ENCODE measurements at regions not wholly inside any gene's neighbourhood (a gene's known extent, or its start where the extent isn't known, plus 50 kb on each side); places are given as distances from the start of the nearest gene placed in this dataset.
"Not testable (repeated sequence)": the region's sequence is repeated elsewhere in the genome, so short reads cannot be mapped to it uniquely, and the experiment has no call there.

DNA sequence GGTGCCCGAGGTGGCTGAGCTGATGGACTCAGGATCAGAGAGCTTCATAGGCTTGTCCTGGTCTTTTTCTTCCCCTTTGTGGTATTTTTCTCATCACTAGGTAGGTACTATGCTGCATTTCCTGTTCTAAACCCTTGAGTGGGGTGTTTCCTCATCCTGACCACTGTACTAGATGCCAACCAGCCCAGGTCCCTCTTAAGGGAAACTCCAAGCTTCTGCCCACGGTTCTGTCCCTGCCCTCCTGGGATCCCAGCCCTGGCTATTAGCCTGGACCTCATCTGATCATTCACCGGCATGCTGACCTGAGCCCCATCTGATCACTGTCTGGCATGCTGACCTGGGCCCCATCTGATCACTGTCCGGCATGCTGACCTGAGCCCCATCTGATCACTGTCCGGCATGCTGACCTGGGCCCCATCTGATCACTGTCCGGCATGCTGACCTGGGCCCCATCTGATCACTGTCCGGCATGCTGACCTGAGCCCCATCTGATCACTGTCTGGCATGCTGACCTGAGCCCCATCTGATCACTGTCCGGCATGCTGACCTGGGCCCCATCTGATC lies 207.6 kb downstream of the NDUFA10 start:
- DNase-seq: not testable (repeated sequence)

DNA sequence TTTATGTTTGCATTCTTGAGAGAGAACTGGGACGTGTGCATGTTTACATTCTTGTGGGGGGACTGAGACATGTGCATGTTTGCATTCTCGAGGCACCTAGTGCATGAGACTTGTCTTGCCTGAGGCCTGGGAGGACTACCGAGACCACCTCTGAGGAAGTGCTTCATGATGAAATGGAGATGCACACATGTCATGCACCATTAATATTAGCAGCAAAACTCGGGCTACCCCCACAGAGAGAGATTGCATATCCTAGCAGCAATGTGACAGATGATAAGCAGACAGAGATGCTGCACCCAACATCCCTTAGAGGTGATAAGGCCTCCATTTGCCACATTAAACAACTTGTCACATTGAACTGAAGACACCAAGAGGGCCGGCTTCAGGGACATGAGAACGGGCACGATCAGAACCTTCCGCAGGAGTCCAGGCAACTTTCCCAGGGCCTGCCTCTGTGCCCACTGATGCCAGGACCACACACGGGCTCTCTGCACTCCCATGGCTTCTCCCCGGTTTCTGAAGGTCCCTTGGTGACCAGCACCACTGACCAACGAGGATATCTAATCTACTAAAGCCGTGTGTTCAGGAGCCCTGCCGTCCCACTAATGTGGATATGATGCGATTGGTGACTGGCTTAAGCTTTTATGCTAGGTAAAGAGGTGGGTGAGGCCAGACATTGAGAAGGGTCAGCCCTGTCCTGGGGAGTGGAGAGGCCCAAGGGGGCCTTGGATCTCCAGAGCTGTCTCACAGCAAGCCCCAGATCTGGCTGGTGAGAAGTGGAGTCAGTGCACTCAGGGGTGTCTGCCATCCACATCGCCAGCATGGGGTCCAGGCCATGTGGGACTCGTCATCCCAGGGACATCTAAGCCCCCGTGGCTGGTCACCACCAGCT lies 208.3 kb downstream of the NDUFA10 start:
- DNase-seq: no peak

DNA sequence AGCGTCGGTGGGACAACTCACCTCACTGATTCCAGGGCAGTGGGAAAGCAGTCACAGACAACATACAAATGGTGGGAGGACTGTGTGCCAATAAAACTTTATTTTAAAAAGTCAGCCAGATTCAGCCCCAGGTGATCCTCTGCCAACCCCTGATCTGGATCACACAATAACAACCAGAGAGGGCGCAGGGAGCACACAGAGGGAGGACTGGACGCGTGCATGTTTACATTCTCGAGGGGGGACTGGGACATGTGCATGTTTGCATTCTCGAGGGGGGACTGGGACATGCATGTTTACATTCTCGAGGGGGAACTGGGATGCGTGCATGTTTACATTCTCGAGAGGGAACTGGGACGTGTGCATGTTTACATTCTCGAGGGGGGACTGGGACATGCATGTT lies 209.5 kb downstream of the NDUFA10 start:
- no peak for DNase-seq

DNA sequence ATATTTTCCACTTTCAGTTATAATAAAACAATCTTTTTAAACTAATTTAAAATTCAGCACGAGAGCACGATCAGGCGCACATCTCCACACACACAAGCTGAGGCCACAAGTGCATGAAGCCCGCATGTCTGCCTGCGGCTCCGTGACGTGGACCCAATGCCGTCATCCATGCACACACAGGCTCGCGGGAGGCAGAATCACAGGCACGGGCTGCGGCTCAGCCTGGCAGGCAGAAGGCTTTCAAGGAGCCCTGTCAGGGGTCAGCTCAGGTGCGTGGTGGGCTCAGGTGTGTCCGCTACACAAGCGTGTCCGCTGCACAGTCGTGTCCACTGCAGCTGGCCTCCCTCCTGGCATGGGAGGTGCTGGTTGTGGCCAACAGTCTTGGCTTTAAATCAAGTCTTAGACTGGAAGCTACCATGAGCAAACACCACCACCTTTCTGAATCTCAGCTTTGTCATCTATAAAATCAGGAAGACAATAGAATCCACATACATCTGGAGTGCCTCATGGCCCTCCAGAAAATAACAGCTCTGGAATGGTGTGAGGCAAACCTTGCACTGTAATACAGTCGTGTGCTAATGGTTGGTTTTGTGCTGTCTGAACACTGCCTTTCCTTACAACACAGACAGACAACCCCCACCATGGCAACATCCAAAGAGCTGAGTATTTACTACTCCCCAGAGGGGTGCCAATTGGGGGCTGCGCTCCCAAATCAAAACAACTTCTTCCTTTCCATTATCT lies 210.1 kb downstream of the NDUFA10 start:
- no peak for DNase-seq

DNA sequence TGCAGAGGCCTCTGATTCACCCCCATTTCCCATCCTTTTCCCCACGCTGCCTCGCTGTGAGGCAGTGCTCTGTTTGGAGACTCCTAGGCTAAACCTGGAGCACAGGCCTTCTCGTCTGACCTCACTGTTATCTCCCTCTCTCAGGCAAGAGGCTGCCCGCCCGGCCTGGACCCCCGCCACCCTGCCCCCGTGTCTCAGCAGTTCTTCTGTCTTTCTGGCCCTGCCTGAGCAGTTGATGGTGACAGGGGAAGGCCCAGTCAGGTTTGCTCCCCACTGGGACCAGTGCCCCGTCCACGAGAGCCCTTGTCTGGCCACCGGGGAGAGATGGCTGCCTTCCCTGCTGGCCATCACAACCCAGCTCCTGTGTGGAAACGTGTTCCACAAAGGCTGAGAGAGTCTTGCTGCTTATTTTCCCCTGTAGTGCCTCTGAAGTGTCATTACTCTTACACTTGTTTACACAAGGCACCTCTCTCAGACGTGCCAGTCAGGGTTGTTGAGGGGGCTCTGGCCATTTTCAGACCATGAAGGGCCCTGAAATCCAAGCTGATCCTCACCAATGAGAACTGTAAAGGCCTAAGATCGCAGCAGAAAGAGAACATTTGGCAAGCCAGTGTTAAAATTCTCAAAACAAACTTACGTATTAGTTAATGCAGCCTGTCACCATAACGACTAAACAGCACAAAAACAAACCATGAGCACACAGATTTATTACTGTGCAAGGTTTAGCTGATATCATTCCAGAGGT lies 210.9 kb downstream of the NDUFA10 start:
- DNase-seq: no peak

DNA sequence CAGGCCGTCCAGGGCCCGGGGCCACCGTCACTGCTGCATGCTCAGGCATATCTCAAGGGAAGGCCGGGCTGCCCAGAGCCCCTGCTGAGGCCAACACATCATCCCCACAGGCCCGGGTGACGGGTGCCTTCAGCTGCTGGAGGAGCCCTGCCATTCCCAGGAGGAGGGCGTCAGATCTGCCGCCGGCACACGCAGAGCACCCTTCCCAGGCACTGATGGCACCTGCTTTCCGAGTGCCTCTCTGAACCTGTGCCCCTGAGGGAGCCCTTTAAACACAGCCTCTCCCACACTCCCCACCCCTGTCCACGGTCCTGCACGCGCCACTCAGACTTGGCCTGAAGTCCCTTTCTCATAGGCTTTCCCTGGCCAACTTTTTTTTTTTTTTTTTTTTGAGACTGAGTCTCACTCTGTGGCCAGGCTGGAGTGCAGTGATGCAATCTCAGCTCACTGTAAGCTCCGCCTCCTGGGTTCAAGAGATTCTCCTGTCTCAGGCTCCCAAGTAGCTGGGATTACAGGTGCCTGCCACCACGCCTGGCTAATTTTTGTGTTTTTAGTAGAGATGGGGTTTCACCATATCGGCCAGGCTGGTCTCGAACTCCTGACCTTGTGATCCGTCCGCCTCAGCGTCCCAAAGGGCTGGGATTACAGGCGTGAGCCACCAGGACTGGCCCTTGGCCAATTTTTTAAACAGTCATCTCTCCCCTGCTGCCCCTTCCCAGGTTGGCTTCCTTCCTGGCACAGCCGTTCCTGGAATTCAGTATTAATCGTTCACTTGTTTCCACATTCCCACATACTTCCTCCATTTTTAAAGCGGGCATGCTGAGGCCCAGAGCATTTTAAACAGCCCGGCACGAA lies 211.7 kb downstream of the NDUFA10 start:
- DNase-seq: no peak

DNA sequence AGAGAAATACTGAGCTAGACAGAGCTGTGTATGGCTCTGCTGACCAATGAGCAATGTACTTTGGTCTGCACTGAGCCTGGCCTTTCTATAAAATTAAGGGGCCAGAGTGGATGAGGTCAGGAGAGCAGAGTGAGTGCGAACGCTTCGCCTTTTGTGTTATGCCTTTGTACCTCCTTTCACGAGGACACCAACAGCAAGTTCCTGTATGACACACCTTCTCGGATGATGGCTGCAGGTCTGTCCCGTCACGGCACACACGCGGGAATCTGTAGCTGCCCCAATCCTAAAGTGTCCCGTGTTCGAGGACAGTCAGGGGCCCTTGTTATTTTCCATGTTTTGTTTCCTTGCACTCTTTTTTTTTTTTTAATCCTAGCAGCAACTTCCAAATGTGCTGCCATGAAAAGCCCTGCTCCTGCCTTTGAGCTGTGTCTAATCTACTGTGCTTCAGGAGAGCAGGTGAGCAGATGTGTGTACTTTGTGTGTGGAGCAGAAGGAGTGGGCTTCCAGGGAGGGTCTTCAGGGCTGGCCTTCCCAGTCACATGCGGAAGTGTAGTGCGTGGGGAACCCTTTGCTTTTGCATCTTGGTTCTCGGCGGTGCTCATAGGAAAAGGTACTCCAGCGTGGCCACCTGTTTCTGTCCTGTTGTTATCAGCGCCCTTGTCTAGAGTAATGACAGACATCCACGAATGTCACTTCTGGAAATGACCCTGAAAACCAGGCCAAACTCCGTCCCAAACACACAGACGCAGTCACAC lies 213.2 kb downstream of the NDUFA10 start:
- no peak for DNase-seq

DNA sequence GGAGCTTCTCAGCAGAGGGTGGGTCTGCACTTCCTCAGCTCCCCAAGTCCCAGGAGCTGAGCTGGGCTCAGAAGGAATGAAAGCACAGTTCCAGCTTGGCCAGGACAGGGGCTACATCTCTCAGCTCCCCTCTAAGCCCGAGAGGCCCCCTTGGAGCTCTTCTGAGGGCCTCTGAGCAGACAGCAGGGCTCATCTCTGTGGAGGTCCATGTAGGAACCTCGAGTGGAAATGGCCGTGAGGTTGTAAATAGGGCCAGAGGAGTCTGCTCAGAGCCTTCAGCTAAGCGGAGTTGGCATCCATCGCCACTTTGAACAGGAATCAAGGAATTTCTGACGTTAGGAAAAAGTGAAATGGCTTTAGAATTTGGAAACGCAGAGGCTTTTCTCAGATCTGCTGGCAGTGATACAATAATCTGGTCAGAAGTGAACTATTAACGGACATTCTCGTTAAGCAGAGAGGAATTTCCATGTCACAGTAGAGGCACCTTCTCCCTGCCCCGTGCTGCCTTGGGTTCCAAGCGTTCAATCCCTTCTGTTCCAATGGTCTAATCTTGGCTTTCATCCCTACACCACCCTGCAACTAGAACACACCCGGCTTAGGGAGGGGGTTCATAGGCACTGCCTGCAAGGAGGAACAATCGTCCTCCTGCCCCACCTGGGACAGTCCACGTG lies 213.9 kb downstream of the NDUFA10 start:
- no peak for DNase-seq

DNA sequence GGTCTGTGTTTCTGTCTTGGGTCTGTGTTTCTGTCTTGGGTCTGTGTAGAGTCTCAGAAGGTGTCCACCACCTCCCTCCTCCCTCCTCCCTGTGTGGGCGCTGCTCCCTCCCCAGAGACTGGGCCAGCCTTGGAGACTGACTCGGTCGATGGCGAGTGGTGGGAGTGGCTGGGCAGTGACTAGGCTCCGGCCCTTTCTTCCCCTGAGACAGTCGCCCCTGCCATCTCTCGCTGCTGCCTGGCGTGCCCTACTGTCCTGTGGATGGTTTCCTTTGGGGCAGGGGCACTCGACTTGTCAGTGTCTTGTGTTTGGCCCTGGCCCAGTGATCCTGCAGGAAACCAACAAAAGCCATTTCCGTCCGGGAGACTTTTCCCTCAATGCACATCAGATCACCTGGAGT lies 215.8 kb downstream of the NDUFA10 start:
- DNase-seq: no peak

DNA sequence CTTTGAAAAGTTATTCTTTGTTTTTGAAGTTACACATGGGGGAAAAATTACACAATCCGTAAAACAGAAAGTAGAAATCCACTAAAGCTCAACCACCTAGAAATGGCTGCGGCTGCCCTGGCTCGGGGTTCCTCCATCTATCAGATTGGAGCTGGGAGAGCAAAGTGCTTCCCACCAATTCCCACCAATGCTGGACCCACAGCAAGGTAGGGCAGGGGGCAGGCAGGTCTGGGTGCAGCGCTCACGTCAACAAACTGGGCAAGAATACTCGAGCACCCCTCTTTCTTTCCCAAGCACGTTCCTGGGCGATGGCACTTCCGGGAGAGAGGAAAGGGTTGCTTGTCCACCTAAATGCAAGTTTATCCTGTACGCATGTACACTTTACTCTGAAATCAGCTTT lies 217.6 kb downstream of the NDUFA10 start:
- no peak for DNase-seq

DNA sequence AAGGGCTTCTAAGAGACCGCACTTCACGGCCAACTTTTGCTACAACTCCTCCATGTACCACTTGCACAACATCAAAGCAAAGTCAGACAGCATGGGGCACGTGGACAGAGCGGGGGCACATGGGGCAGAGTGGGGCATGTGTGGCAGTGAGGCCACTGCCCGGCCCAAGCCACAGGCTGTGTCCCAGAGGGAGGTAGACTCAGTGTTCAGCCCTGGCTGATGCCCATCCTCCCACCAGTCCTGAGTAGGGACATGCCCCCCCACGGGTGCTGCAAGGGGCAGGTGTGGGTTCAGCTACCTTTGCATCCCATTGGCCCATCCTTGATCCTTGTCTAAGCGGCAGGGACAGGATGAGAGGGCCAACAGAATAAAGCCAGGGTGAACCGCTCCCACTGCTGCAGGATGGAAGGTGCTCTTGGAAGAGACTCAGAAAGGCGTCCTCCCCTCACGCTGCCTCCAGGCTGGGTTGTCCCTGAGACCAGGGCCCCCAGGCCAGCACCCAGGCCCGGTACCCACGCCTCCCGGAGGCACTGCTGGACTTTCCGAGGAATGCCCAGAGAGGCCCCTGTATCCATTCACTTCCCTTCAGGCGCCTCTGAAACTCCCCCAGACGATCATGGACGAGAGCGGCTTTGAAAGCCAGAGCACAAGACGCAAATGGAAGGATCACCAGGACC lies 218.2 kb downstream of the NDUFA10 start:
- no peak for DNase-seq

DNA sequence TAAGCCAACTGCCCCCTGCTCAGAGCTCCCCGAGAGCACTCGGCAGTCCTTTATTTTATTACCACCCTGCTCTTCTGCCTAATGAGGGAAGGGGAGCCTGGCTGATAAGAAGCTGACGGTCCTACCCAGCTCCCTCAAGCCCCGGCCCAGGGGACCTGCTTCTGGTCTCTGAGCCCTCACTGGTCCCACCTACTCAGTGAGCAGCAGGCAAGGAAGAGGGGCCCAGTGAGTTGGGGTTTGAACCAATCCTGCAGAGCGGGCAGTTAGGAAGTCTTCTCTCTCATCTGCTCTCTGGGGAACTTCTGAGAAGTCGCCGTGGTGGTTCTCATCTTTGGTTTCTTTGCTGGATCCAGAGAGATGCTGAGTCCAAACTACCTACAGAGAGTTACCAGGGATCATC lies 218.9 kb downstream of the NDUFA10 start:
- DNase-seq: no peak

DNA sequence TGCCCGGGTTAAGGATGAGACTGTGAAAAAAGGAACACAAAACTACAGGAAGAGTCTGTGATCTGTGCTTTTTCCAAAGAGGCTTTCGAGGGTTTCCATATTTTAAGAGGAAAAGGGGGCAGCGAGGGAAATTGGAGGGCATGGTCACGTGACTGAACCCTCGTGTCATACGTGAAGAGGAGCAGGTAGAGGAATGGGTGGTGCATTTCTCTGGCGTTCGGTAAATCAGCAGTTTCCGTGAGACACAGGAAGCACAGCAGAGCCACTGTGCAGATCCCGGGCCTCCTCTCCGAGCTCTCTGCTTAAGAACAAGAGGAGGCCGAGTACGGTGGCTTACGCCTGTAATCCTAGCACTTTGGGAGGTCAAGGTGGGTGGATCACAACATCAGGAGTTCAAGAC lies 219.7 kb downstream of the NDUFA10 start:
- DNase-seq: no peak

DNA sequence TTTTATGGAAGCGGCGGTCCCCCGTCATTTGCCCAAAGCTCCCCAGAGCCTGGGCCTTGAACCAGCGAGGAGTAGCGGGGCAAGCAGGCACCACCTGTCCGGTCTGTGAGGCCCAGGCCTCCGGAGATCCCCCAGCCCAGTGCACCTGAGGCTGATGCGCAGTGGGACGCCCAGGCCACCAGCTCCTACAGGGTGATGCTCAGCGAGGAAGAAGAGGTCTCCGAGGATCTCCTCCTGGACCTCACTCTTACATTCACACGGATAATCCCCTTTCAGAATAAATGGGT lies 220.2 kb downstream of the NDUFA10 start:
- DNase-seq: no peak

DNA sequence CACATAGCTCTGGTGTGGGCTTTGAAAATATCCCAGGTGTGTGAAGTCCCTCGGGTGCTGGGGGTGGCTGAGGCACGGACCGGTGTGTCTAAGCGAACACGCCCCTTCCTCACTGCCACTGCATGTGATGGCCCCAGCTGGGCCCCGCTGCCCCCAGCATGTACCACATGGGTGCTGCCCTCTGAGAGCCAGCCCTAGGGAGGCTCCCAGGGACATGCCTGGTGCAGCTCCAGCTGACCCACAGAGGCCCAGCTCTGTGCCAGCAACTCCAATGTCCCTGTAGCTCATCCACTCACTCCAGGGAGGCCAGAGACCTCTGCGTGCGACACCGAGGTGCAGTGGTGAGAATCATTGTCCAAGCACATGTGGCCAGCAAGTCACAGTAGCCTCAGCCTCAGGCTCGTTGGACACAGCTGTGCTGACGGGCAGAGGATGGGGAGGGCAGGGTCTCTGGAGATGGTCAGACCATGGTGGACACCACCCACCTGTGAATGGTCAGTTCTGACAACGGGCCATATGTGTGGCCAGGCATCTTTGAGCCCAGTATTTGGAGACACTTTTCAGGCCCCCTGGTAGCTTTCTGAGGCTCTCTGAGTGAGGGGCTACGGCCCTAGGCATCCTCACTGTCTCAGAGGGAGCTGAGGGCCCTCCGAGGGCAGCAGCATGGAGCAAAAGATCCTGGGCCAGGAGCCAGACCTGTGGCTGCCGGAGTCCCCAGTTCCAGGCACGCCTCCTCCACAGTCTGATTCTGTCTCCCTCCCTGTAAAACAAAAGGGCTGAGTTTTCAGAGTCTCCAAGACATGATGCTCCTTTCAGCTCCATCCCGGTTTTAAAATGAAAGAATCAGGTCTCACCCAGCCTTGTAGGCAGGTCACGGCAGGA lies 220.7 kb downstream of the NDUFA10 start:
- DNase-seq: no peak

DNA sequence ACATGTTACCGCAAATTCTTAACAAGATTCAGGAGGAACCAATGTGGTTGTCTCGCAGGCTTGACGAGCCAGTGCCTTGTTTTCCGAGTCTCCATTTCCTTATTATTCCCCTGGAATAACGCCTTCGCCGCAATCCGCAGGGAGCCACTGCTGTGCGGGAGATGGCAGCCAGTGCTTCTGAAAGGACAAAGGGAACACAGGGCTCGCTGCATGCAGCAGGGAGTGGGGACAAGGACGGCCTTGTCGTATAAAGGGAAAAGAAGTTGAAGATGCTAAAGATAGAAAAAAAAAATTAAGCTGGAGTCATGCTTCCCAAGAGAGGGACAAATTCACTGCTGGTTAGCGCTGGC lies 221.4 kb downstream of the NDUFA10 start:
- no peak for DNase-seq

DNA sequence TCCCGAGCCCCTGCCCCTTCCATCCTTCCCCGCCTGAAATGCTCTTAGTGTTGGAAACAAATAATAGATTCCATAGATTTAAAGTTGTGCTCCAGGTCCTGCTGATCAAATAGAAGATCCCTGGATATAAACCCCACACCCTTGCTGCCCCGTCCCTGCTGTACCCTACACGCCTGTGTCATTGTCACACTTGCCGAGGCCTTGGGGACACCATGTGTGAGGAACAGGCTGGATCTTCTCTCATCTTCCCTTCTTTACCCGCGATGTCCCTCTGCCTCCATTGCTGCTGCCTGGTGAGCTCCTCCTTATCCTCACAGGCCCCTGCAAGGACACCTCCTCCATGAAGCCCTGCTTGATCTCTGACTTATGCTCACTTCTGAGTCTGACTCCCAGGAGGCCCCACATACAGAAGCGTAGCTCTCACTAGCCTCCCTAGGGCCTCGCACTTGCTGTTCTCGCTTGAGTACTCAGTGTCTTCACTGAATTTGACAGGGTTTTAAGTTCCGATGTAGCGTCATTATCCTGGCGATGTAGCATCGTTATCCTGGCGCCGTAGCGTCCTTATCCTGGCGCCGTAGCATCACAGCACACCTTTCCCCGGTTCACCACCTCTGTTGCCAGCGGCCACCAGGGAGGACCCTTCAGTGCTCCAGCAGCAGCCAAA lies 221.9 kb downstream of the NDUFA10 start:
- DNase-seq: no peak

DNA sequence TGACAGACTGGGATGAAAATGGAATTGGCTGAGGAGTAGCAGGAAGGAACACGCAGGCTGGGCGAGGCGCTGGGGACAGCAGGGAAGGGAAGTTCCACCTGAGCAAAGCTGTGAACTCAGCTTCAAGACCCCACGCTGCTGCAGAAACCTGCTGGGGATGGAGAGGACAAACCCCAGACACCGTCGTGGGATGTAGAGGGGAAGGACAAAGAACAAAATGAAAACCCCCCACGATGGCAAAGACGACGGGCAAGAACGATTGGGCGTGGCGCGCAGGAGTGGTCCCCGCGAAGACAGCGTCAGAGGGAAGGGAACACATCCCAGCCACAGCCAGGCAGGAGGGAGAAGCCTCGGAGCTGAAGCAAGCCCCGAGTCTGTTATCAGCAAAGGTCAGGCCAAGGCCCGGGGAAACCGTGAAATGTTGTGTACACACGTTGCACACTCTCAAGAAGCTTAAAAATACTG lies 222.9 kb downstream of the NDUFA10 start:
- DNase-seq: no peak
